Liver (tissue), 8 donors: ENCODE measurements at regions not wholly inside any gene's neighbourhood (a gene's known extent, or its start where the extent isn't known, plus 50 kb on each side); places are given as distances from the start of the nearest gene placed in this dataset.

ENCODE experiments used
- DNase-seq: peaks from one replicate; pipeline ENCODE4 v3.0.0-alpha.2; 2017; ENCODE audit warnings: low spot score
- H3K27ac ChIP-seq, 2 donors: one replicate each; pipeline ENCODE4 v1.7.0; 2013; ENCODE audit warnings: inconsistent platforms in 2 of 2, low read length in 2 of 2, control low read depth in 1 of 2, low read depth in 1 of 2, mild to moderate bottlenecking in 1 of 2
- H3K27me3 ChIP-seq, 4 donors: one replicate each; pipeline versions ENCODE4 v1.6.1 to v1.7.0; 2013; ENCODE audit warnings: low read length in 3 of 4, inconsistent platforms in 1 of 4, mild to moderate bottlenecking in 1 of 4, moderate library complexity in 1 of 4; ENCODE audit not compliant: control insufficient read depth in 4 of 4, insufficient read depth in 4 of 4
- H3K36me3 ChIP-seq, 4 donors: one replicate each; pipeline versions ENCODE4 v1.6.1 to v1.7.0; 2013; ENCODE audit warnings: low read length in 3 of 4, mild to moderate bottlenecking in 3 of 4, low read depth in 1 of 4, moderate library complexity in 1 of 4; ENCODE audit not compliant: control insufficient read depth in 4 of 4, insufficient read depth in 3 of 4
- H3K4me1 ChIP-seq, 4 donors: one replicate each; pipeline versions ENCODE4 v1.6.1 to v1.7.0; 2013; ENCODE audit warnings: low read length in 3 of 4, mild to moderate bottlenecking in 3 of 4, moderate library complexity in 1 of 4; ENCODE audit not compliant: control insufficient read depth in 4 of 4, insufficient read depth in 4 of 4
- H3K4me3 ChIP-seq, 3 donors: one replicate each; pipeline versions ENCODE4 v1.6.1 to v1.7.0; 2013; ENCODE audit warnings: low read length in 3 of 3, control low read depth in 1 of 3, low read depth in 1 of 3, mild to moderate bottlenecking in 1 of 3
- H3K9ac ChIP-seq, 2 donors: one replicate each; pipeline ENCODE4 v1.7.0; 2013; ENCODE audit warnings: low read length in 2 of 2, mild to moderate bottlenecking in 2 of 2, moderate library complexity in 2 of 2, control low read depth in 1 of 2, low read depth in 1 of 2
- H3K9me3 ChIP-seq, 4 donors: one replicate each; pipeline versions ENCODE4 v1.6.1 to v1.7.0; 2013; ENCODE audit warnings: low read length in 3 of 4; ENCODE audit not compliant: control insufficient read depth in 4 of 4
- EGR1 ChIP-seq, 2 donors: IDR thresholded peaks; 2 replicates each; pipeline ENCODE4 v1.6.1; 2016 to 2018; ENCODE audit warnings: antibody characterized with exemption in 2 of 2, low read depth in 2 of 2
- GABPA ChIP-seq, 2 donors: IDR thresholded peaks in 1 of 2; conservative IDR thresholded peaks in 1 of 2; 2 replicates each; pipeline ENCODE4 v1.6.1; 2016; ENCODE audit warnings: antibody characterized with exemption in 2 of 2, mild to moderate bottlenecking in 1 of 2, moderate library complexity in 1 of 2
- HNF4A ChIP-seq, 2 donors: conservative IDR thresholded peaks; 2 replicates each; pipeline ENCODE4 v1.6.1; 2016; ENCODE audit warnings: antibody characterized with exemption in 2 of 2, mild to moderate bottlenecking in 2 of 2
- HNF4G ChIP-seq: IDR thresholded peaks from 2 replicates; pipeline ENCODE4 v1.6.1; 2016; ENCODE audit warnings: antibody characterized with exemption
- NR2F2 ChIP-seq: IDR thresholded peaks from 2 replicates; pipeline ENCODE4 v1.6.1; 2016; ENCODE audit warnings: antibody characterized with exemption
- RAD21 ChIP-seq, 2 donors: IDR thresholded peaks; 2 replicates each; pipeline ENCODE4 v1.6.1; 2016; ENCODE audit warnings: antibody characterized with exemption in 2 of 2, mild to moderate bottlenecking in 2 of 2
- RXRA ChIP-seq, 2 donors: IDR thresholded peaks; 2 replicates each; pipeline ENCODE4 v1.6.1; 2017 to 2018; ENCODE audit warnings: antibody characterized with exemption in 2 of 2, mild to moderate bottlenecking in 1 of 2
- SP1 ChIP-seq: IDR thresholded peaks from 2 replicates; pipeline ENCODE4 v1.6.1; 2018; ENCODE audit warnings: antibody characterized with exemption, mild to moderate bottlenecking
- TAF1 ChIP-seq: conservative IDR thresholded peaks from 2 replicates; pipeline ENCODE4 v1.6.1; 2016; ENCODE audit warnings: antibody characterized with exemption, mild to moderate bottlenecking
- YY1 ChIP-seq: IDR thresholded peaks from 2 replicates; pipeline ENCODE4 v1.6.1; 2016; ENCODE audit warnings: antibody characterized with exemption, mild to moderate bottlenecking
- WGBS: extraction: QIAGEN DNeasy Blood & Tissue Kit; methylation state at CpG from one replicate; pipeline ENCODE4 v1.1.7; 2013; 5-methylcytosine and 5-hydroxymethylcytosine counted together
- TF ChIP-seq, protein P1 (sequence below): IDR thresholded peaks from 2 replicates; pipeline ENCODE4 v1.6.1; 2016; ENCODE audit warnings: antibody characterized with exemption
- TF ChIP-seq, protein P2 (sequence below): IDR thresholded peaks from 2 replicates; pipeline ENCODE4 v1.6.1; 2016; ENCODE audit warnings: antibody characterized with exemption, mild to moderate bottlenecking
- TF ChIP-seq, protein P3 (sequence below): fragments of 150-350 bp; IDR thresholded peaks from 2 replicates; pipeline ENCODE4 v1.5.1; 2017; ENCODE audit warnings: improper control_type of control experiment, low read depth, low read length; ENCODE audit not compliant: missing input control
- TF ChIP-seq, protein P4 (sequence below): IDR thresholded peaks from 2 replicates; pipeline ENCODE4 v1.6.1; 2016; ENCODE audit warnings: antibody characterized with exemption
- donor health status: healthy.
- donor health status: healthy.
- donor health status: healthy.
- donor health status: healthy.
- donor health status: healthy.

DNA sequence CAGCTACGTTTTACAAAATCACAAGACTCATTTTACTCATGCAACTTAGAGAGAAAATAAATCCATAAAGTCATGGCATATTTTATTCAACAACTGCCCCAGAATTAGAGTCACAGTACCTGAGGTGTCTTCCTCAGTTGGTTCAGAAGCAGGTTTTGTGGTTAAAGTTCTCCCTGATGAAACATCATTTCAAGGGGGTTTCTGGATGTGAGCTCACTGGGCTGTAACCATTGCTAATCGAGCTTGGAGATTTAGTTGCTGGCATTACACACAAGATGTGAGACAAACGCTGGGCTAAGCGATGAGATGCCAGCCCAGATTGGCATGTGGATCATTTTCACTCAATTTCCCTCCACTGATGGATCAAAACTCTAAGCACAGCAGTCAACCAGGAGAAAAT, 131.3 kb downstream of the PRELID2 start:
- Histone ChIP-seq H3K36me3 (no peaks in the 10 kb centered on the region), H3K9ac (no peak overlapping the region), H3K27ac (no peak overlapping the region), H3K4me3 (no peak overlapping the region), H3K4me1 (no peaks in the 10 kb centered on the region), H3K9me3 (no peaks in the 10 kb centered on the region), H3K27me3 (no peaks in the 10 kb centered on the region)
- no peak for TF ChIP-seq YY1
- TF ChIP-seq RXRA (IDR thresholded peaks at IDR 0.05) = no peak
- TF ChIP-seq SP1 = no peak
- no peak for TF ChIP-seq EGR1 (IDR thresholded peaks at IDR 0.05; ENCODE audit: low read depth in 2 of 2)
- DNase-seq = no peak
- WGBS = 90% methylated on average over 4 of the region's 4 CpGs

DNA sequence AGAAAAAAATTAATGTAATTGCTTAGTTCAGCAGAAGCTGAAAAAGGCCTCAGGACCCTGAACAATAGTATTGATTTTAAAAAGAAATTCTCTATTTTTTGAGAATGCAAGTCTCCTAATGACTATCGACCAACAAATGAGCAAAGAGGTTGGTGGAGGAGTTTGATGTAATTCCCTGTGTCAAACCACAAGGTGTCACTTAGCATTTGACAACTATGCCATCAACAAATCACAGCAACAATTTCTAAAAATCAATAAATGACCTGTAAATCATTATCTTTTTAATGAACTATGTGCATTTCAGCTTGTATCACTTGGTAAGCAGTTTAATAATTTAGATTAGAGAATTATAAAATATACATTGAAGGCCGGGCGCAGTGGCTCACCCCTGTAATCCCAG, 133.7 kb downstream of the PRELID2 start:
- no peaks in the 10 kb centered on the region for H3K4me1 ChIP-seq
- H3K27me3 ChIP-seq = no peaks in the 10 kb centered on the region
- no peak for DNase-seq
- WGBS = 91% methylated on average over 3 of the region's 3 CpGs
- no peaks in the 10 kb centered on the region for H3K36me3 ChIP-seq
- H3K27ac ChIP-seq = no peak overlapping the region
- H3K9me3 ChIP-seq = no peaks in the 10 kb centered on the region
- no peak overlapping the region for H3K4me3 ChIP-seq
- TF ChIP-seq, protein P1, sequence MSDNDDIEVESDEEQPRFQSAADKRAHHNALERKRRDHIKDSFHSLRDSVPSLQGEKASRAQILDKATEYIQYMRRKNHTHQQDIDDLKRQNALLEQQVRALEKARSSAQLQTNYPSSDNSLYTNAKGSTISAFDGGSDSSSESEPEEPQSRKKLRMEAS = no peak
- TF ChIP-seq, protein P2, sequence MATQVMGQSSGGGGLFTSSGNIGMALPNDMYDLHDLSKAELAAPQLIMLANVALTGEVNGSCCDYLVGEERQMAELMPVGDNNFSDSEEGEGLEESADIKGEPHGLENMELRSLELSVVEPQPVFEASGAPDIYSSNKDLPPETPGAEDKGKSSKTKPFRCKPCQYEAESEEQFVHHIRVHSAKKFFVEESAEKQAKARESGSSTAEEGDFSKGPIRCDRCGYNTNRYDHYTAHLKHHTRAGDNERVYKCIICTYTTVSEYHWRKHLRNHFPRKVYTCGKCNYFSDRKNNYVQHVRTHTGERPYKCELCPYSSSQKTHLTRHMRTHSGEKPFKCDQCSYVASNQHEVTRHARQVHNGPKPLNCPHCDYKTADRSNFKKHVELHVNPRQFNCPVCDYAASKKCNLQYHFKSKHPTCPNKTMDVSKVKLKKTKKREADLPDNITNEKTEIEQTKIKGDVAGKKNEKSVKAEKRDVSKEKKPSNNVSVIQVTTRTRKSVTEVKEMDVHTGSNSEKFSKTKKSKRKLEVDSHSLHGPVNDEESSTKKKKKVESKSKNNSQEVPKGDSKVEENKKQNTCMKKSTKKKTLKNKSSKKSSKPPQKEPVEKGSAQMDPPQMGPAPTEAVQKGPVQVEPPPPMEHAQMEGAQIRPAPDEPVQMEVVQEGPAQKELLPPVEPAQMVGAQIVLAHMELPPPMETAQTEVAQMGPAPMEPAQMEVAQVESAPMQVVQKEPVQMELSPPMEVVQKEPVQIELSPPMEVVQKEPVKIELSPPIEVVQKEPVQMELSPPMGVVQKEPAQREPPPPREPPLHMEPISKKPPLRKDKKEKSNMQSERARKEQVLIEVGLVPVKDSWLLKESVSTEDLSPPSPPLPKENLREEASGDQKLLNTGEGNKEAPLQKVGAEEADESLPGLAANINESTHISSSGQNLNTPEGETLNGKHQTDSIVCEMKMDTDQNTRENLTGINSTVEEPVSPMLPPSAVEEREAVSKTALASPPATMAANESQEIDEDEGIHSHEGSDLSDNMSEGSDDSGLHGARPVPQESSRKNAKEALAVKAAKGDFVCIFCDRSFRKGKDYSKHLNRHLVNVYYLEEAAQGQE = no peak
- TF ChIP-seq GABPA (IDR thresholded peaks at IDR 0.05 in 1 of 2, conservative IDR thresholded peaks at IDR 0.05 in 1 of 2) (no peak), HNF4G (no peak), EGR1 (IDR thresholded peaks at IDR 0.05; ENCODE audit: low read depth in 2 of 2) (no peak), RXRA (IDR thresholded peaks at IDR 0.05) (no peak), RAD21 (IDR thresholded peaks at IDR 0.05) (peak; percentile 23 to 54), HNF4A (conservative IDR thresholded peaks at IDR 0.05) (no peak), TAF1 (no peak), NR2F2 (no peak)
- TF ChIP-seq, protein P3, sequence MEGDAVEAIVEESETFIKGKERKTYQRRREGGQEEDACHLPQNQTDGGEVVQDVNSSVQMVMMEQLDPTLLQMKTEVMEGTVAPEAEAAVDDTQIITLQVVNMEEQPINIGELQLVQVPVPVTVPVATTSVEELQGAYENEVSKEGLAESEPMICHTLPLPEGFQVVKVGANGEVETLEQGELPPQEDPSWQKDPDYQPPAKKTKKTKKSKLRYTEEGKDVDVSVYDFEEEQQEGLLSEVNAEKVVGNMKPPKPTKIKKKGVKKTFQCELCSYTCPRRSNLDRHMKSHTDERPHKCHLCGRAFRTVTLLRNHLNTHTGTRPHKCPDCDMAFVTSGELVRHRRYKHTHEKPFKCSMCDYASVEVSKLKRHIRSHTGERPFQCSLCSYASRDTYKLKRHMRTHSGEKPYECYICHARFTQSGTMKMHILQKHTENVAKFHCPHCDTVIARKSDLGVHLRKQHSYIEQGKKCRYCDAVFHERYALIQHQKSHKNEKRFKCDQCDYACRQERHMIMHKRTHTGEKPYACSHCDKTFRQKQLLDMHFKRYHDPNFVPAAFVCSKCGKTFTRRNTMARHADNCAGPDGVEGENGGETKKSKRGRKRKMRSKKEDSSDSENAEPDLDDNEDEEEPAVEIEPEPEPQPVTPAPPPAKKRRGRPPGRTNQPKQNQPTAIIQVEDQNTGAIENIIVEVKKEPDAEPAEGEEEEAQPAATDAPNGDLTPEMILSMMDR = peak; percentile 21
- TF ChIP-seq, protein P4, sequence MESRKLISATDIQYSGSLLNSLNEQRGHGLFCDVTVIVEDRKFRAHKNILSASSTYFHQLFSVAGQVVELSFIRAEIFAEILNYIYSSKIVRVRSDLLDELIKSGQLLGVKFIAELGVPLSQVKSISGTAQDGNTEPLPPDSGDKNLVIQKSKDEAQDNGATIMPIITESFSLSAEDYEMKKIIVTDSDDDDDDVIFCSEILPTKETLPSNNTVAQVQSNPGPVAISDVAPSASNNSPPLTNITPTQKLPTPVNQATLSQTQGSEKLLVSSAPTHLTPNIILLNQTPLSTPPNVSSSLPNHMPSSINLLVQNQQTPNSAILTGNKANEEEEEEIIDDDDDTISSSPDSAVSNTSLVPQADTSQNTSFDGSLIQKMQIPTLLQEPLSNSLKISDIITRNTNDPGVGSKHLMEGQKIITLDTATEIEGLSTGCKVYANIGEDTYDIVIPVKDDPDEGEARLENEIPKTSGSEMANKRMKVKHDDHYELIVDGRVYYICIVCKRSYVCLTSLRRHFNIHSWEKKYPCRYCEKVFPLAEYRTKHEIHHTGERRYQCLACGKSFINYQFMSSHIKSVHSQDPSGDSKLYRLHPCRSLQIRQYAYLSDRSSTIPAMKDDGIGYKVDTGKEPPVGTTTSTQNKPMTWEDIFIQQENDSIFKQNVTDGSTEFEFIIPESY = no peak
- no peak overlapping the region for H3K9ac ChIP-seq
